Endometrium (tissue), 2 donors: ENCODE measurements at regions not wholly inside any gene's neighbourhood (a gene's known extent, or its start where the extent isn't known, plus 50 kb on each side); places are given as distances from the start of the nearest gene placed in this dataset.
"Not testable (repeated sequence)": the region's sequence is repeated elsewhere in the genome, so short reads cannot be mapped to it uniquely, and the experiment has no call there.

Source experiments
- FAIRE-seq: peaks from 2 replicates; lab custom pipeline; 2012; peaks lifted over from hg19 to GRCh38; lab: Jason Lieb, UNC
- donor health status: control.
- donor health status: control.

GRCh38 chr2:34545486-34546136 lies 946.5 kb upstream of the FAM98A start:
- no peak for FAIRE-seq

GRCh38 chr2:34534761-34535160 lies 935.7 kb upstream of the FAM98A start:
- no peak for FAIRE-seq

GRCh38 chr2:34534341-34534740 lies 935.2 kb upstream of the FAM98A start:
- FAIRE-seq = no peak

GRCh38 chr2:34533585-34534183 lies 934.6 kb upstream of the FAM98A start:
- no peak for FAIRE-seq

GRCh38 chr2:34529965-34530364 lies 930.9 kb upstream of the FAM98A start:
- FAIRE-seq = no peak

- no peak for FAIRE-seq
Observed at GRCh38 chr2:34523958-34524514, 924.9 kb upstream of the FAM98A start.

GRCh38 chr2:34519659-34520058 lies 920.6 kb upstream of the FAM98A start:
- no peak for FAIRE-seq

- FAIRE-seq = no peak
Observed at GRCh38 chr2:34498561-34498960, 899.5 kb upstream of the FAM98A start.

GRCh38 chr2:34494192-34494591 lies 895.1 kb upstream of the FAM98A start:
- not testable (repeated sequence) for FAIRE-seq

GRCh38 chr2:34492561-34493455 lies 893.7 kb upstream of the FAM98A start:
- FAIRE-seq = no peak

- FAIRE-seq = no peak
Observed at GRCh38 chr2:34486965-34487364, 887.9 kb upstream of the FAM98A start.

- no peak for FAIRE-seq
Observed at GRCh38 chr2:34481542-34481941, 882.4 kb upstream of the FAM98A start.

- no peak for FAIRE-seq
Observed at GRCh38 chr2:34480366-34480765, 881.3 kb upstream of the FAM98A start.

GRCh38 chr2:34475156-34475555 lies 876.1 kb upstream of the FAM98A start:
- peak; percentile 18 for FAIRE-seq

GRCh38 chr2:34474646-34475045 lies 875.5 kb upstream of the FAM98A start:
- FAIRE-seq = no peak

GRCh38 chr2:34447097-34447496 lies 848.0 kb upstream of the FAM98A start:
- no peak for FAIRE-seq

GRCh38 chr2:34423301-34423700 lies 824.2 kb upstream of the FAM98A start:
- FAIRE-seq = no peak

GRCh38 chr2:34419856-34420255 lies 820.8 kb upstream of the FAM98A start:
- no peak for FAIRE-seq

- no peak for FAIRE-seq
Observed at GRCh38 chr2:34416856-34417255, 817.8 kb upstream of the FAM98A start.

- FAIRE-seq = no peak
Observed at GRCh38 chr2:34414856-34415255, 815.8 kb upstream of the FAM98A start.

GRCh38 chr2:34408100-34408499 lies 809.0 kb upstream of the FAM98A start:
- FAIRE-seq = no peak

- FAIRE-seq = no peak
Observed at GRCh38 chr2:34403512-34403911, 804.4 kb upstream of the FAM98A start.

GRCh38 chr2:34402376-34402775 lies 803.3 kb upstream of the FAM98A start:
- no peak for FAIRE-seq
